Stomach (tissue), 4 donors: ENCODE measurements at regions not wholly inside any gene's neighbourhood (a gene's known extent, or its start where the extent isn't known, plus 50 kb on each side); places are given as distances from the start of the nearest gene placed in this dataset.

ENCODE experiments used
- CTCF ChIP-seq, 7 experiments: fragments of 450-650 bp in 4 of 7; fragments of 200-600 bp in 3 of 7; sonication (generic) in 3 of 7; IDR thresholded peaks; one replicate each; pipeline ENCODE4 v1.5.1; 2016 to 2019; ENCODE audit warnings: antibody characterized with exemption in 7 of 7, control low read depth in 2 of 7, mild to moderate bottlenecking in 1 of 7
- EP300 ChIP-seq: sonication (generic); formaldehyde crosslinking; IDR thresholded peaks from one replicate; pipeline ENCODE4 v1.6.1; 2017; ENCODE audit warnings: antibody characterized with exemption

DNA sequence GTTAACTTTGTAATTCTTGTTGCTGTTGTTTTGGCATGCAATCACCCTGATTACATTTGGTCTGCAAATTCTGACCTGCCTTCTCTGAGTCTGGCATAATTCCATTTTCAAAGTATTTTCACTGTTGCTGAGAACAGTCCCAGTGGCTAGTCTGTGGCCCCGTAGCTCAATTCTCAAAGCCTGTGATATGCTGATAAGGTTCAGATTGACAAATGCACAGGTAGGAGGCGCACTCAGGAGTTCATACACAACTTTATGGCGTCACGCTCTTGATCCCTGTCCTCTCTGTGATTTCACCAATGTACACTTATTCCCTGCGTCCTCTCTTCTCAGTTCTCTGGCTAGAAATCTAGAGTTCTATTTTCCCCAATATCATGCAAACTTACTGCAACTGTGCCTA is 376.6 kb upstream of the SLCO3A1 start:
- TF ChIP-seq CTCF (IDR thresholded peaks at IDR 0.05): no peak
- no peak for TF ChIP-seq EP300
